SHP77 (cell line): ENCODE measurements at regions not wholly inside any gene's neighbourhood (a gene's known extent, or its start where the extent isn't known, plus 50 kb on each side); places are given as distances from the start of the nearest gene placed in this dataset.
"Not testable (repeated sequence)": the region's sequence is repeated elsewhere in the genome, so short reads cannot be mapped to it uniquely, and the experiment has no call there.

Source experiments
- DNase-seq, 2 experiments: peaks; one replicate each; lab custom pipeline; 2025; lab: John Stamatoyannopoulos, UW

GRCh38 chr12:9367828-9368227, 159.6 kb upstream of the PZP start:
- no peak for DNase-seq

DNA sequence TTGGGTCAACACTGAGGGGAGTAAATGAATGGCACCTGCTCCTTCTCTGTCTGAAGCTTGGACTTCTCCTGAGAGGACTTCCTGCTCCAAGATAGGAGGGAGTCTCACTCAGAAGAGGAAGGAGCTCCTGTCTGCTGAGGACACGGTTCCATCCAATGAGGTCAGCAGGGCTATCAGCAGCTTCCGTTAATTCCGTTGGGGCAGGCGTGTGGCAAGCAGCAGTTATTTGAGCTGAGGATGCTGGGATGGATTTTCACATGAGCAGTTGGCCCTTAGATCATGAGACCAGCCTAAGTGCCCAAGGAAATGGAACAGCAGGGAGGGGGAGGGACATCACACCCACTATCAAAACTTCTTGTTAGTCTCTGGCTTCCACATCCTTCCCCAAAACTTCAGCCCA, 159.0 kb upstream of the PZP start:
- no peak for DNase-seq

DNA sequence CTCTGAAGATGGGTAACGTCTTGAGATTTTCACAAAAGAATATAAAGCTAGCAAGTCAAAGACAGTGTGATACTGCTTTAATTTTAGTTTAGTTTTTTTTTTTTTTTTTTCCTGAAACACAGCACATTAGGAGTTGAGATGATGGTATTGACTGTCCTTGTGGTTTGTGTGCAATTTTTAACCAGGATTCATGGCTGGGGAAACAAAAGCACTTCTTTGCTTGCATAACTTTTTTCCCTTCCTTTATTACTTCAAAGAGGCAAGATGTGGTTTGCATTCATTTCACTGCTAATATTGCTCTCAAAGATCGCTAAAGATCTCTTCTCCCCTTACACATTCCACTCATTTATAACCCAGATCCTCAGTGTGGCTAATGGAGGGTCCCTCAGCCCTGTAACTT, 157.1 kb upstream of the PZP start:
- no peak for DNase-seq

- DNase-seq = no peak
Measured at GRCh38 chr12:9364224-9365176, 156.3 kb upstream of the PZP start.

GRCh38 chr12:9363145-9363544, 154.9 kb upstream of the PZP start:
- no peak for DNase-seq

DNA sequence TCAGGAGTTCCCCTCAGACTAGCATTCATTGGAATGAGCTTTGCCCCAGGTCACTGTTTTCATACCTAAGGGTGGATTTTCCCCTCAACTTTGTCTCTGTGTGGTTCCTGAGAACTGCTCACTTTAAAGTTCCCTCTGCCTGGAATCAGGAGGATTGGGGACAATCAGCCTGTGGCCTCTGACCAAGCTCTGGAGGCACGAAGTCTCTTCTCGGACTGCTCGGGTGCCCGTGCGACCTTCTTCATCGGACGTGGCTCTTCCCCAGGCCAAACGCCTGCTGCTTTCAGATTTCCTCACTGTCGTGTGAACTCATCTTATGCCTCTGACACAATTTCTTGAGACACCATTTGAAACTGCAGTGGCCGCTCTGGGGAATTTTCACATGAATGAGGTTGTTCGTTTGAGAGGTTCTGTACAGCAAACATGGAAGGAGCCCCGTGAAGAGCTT, 153.7 kb upstream of the PZP start:
- DNase-seq = no peak

DNA sequence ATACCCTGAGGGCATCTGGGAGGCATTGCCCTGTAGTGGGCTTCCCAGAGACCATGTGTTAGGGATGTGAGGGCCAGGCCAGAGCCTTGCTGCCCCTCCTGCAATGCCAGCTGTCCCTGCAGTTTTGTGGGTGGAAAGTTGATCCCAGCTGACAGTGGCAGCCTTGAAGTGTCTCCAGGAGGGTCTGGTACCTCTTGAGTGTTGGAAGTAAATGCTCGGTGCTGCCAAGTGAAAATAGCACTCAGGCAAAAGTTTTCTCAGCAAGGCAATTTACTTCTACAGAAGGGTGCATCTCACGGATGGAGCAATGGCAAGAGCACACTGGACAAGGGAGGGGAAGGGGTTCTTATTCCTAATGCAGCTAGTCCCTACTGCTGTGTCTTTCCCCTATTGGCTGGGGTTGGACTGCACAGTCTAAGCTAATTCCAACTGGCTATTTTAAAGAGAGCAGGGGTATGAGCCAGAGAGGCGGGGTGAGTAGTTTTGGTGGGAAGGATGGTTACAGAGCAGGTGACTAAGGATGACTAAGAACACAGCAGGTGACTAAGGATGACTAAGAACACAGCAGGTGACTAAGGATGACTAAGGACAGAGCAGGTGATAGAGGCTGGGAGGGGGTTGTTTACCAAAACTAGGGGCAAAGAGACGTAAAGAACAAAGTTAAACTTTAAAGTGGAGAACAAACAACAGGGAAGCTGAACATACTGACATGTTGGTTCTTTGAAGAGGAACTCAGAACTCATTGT, 146.0 kb upstream of the PZP start:
- not testable (repeated sequence) for DNase-seq

- no peak for DNase-seq
Measured at GRCh38 chr12:9351136-9351535, 142.9 kb upstream of the PZP start.

DNA sequence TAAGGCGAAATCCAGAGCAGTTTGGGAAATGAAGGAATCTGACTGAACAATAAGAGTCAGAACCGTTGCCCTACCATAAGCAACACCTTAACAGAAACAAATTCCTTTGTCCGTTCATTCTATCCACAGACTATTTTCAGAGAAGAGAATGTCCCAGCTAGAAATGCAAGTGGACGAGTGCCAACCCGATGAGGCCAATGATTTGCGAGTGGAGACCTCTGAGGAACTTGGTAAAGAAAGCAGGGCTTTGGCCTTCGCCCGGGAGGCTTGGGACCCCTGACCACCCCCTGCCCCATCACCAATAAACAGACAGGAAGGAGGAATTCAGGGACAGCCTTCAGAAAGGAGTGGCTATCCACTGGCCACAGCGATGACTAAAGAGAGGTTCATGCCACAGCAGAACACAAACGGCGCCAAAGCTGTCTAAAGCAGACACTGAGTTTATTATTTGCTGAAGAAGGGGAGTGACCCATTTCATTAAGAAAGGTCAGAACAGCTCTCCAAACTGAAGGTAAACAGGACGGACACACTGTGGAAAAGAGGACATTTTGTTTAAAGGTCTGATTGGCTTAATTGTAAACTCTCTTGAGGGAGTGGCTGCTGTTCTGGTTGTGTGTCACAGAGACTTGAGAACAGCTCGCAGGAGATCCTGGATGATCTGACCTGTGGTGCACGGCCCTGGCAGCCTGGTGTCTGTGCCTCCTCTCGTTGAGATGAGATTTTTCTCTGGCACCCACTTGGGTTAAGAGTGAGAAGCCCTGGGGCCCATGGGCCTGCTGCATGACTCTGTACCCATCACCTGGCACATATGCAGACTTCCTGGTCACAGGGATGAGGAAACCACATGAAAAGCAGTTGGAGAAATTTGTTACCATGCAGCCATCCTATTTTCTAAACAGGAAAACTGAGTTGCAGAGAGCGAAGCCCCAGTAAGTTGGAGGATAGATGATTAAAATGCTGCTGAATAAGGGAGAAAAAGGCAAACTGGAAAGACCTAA, 142.0 kb upstream of the PZP start:
- no peak for DNase-seq

DNA sequence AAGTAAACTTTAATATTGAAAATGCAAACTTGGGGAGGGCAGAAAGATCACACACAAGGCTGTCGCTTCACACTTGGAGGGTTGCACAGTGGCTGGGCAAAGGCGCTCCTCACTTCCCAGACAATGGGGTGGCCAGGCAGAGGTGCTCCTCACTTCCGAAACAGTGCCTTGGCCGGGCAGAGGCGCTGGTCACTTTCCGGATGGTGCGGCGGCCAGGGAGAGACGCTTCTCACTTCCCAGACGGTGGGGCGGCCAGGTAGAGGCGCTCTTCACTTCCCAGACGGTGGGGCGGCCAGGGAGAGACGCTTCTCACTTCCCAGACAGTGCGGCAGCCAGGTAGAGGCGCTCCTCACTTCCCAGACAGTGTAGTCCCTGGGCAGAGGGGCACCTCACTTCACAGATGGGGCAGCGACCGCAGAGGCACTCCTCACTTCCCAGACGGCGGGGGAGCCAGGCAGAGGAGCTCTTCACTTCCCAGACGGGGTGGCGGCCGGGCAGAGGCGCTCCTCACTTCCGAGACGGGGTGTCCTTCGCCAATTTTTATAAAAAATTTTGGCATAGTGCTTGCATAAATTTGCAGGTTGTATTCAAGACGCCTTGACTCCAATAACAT, 140.8 kb upstream of the PZP start:
- no peak for DNase-seq

- DNase-seq = no peak
Measured at GRCh38 chr12:9347328-9348127, 139.3 kb upstream of the PZP start.

GRCh38 chr12:9346866-9347327, 138.7 kb upstream of the PZP start:
- DNase-seq = no peak

GRCh38 chr12:9345171-9345570, 137.0 kb upstream of the PZP start:
- no peak for DNase-seq

- no peak for DNase-seq
Measured at GRCh38 chr12:9344541-9344940, 136.3 kb upstream of the PZP start.

DNA sequence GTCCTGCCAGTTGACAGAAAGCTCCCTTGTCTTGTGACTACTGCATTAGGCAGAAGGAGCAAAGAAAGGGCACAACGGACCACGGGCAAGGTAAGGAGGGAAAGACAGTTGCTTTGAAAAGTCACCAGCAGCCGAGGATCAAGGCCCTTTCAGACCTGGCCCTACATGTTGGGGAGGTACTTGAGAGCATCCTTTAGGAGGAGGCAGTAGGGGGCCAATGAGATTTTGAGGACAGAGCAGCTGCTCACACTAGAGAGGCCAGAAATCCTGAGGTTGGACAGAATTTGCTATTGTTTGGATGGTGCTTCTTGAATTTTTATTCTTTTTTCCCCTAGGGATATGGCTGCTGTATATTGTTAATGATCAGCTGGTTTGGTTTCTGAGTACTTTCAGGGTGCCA, 135.5 kb upstream of the PZP start:
- no peak for DNase-seq

- no peak for DNase-seq
Measured at GRCh38 chr12:9342614-9343353, 134.6 kb upstream of the PZP start.

- no peak for DNase-seq
Measured at GRCh38 chr12:9341260-9341585, 133.0 kb upstream of the PZP start.

DNA sequence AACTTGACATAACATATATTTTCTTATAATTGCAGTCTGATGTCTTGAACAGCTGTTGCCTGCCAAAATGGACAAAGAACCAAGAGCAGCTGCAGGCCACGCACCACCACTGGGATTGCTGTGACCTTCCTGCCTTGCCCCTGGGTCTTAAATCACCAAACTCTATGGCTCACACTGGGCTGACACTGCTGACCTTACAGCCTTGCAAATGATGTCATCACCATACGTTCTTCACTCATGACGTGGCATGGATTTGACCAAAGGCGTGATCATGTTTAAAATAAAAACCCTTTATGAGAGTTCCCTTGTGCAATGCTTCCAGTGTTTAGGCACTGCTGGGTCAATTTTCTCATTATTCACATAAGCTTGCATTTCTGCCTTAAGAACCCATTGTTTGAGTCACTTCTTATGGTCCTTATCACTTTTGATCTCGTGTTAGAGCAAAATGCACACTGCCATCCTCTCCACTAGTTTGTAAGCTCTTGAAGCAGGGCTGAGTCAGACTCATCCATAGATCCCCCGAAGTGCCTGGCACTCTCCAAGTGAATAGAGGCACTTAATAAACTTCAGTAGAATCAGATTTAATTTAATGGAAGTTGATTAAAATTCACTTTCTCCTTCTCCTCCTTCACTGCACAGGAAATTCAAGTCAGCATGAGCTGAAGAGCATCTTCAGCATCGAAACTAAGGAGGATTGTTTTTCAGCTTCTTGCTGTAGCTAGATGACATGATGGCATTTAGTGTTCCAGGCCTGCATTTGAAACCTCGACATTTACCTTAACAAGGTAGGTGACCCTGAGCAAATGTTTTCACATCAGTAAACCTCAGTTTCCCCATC, 132.4 kb upstream of the PZP start:
- DNase-seq = no peak

DNA sequence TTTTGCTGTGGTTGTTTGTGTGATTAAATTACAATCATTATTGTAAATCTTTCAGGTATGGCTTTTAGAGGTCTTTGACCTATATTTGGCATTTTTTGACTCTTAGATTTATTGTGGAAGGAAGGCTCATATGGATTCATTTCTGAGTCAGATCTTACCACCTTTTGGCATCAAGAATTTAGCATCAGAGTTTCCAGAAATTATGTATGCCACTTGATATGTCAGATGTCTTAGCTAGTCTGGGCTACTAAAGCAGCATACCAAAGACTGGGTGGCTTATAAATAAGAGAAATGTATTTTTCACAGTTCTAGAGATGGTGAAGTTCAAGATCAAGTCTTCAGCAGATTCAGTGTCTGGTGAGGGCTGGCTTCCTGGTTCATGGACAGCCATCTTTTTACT, 129.5 kb upstream of the PZP start:
- no peak for DNase-seq
